SU-DHL-6 (cell line): ENCODE measurements at regions not wholly inside any gene's neighbourhood (a gene's known extent, or its start where the extent isn't known, plus 50 kb on each side); places are given as distances from the start of the nearest gene placed in this dataset.

ENCODE experiments used
- EZH2phosphoT487 ChIP-seq: fragments of 200-600 bp; sonication (generic), shearing (Covaris generic); conservative IDR thresholded peaks from 2 replicates; pipeline ENCODE4 v1.6.1; 2018; ENCODE audit warnings: mild to moderate bottlenecking, antibody characterized with exemption, low read length, moderate library complexity, mixed read lengths
- TF ChIP-seq, protein P1 (sequence below): fragments of 200-600 bp; sonication (generic); IDR thresholded peaks from one replicate; pipeline ENCODE4 v1.5.1; 2017; ENCODE audit warnings: antibody characterized with exemption, mild to moderate bottlenecking, low read length, moderate library complexity; ENCODE audit not compliant: insufficient read depth, poor library complexity, severe bottlenecking

DNA sequence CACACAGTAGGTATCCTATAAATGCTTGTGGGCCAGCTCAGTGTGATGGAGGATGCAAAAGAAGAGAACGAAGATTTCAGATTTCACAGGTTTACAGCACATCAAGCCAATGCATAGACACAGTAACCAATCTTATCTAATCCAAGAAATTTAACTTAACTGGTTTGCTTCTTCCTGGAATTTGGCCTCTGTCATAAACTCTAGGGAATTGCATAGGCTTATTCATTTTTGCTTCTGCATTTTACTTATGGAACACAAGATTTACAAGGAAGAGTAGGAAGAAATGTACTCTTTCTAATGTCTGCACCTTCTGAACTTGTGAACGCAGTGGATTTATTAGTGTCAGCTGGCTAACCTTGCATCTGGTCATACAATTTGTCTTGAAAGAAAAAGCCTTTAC lies 389.4 kb upstream of the NPVF start:
- TF ChIP-seq, protein P1, sequence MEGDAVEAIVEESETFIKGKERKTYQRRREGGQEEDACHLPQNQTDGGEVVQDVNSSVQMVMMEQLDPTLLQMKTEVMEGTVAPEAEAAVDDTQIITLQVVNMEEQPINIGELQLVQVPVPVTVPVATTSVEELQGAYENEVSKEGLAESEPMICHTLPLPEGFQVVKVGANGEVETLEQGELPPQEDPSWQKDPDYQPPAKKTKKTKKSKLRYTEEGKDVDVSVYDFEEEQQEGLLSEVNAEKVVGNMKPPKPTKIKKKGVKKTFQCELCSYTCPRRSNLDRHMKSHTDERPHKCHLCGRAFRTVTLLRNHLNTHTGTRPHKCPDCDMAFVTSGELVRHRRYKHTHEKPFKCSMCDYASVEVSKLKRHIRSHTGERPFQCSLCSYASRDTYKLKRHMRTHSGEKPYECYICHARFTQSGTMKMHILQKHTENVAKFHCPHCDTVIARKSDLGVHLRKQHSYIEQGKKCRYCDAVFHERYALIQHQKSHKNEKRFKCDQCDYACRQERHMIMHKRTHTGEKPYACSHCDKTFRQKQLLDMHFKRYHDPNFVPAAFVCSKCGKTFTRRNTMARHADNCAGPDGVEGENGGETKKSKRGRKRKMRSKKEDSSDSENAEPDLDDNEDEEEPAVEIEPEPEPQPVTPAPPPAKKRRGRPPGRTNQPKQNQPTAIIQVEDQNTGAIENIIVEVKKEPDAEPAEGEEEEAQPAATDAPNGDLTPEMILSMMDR = no peak
- TF ChIP-seq EZH2phosphoT487 = no peak
